HepG2 (cell line): ENCODE measurements at regions not wholly inside any gene's neighbourhood (a gene's known extent, or its start where the extent isn't known, plus 50 kb on each side); places are given as distances from the start of the nearest gene placed in this dataset.

Experiments used
- SP140L ChIP-seq: sonication (generic); formaldehyde crosslinking; IDR thresholded peaks from 2 replicates; pipeline ENCODE4 v1.4.0; 2020; ENCODE audit warnings: missing genetic modification reagents, borderline replicate concordance
- ZBED4 ChIP-seq: sonication (generic); formaldehyde crosslinking; IDR thresholded peaks from 2 replicates; pipeline ENCODE4 v1.4.0; 2020; ENCODE audit warnings: missing genetic modification reagents, borderline replicate concordance
- ZNF512B ChIP-seq: sonication (generic); formaldehyde crosslinking; IDR thresholded peaks from 2 replicates; pipeline ENCODE4 v1.5.1; 2020; ENCODE audit warnings: missing genetic modification reagents, mild to moderate bottlenecking, borderline replicate concordance
- ZNF749 ChIP-seq: sonication (generic); formaldehyde crosslinking; IDR thresholded peaks from 2 replicates; pipeline ENCODE4 v1.8.0; 2022; ENCODE audit warnings: mild to moderate bottlenecking, missing genetic modification reagents, moderate library complexity, borderline replicate concordance
- ZSCAN5A ChIP-seq: sonication (generic); formaldehyde crosslinking; IDR thresholded peaks from 2 replicates; pipeline ENCODE4 v1.8.0; 2022; ENCODE audit warnings: mild to moderate bottlenecking, missing genetic modification reagents, borderline replicate concordance

GRCh38 chr14:47739541-47739940 lies 64.1 kb upstream of the MDGA2 start (continued):
- TF ChIP-seq ZBED4 (no peak), ZNF512B (CRISPR knock-in tag) (no peak), SP140L (CRISPR knock-in tag) (no peak), ZSCAN5A (CRISPR knock-in tag) (no peak), ZNF749 (no peak)
- TF ChIP-seq, all 625 proteins: peak for 0
